ENCODE measurements at regions not wholly inside any gene's neighbourhood (a gene's known extent, or its start where the extent isn't known, plus 50 kb on each side); places are given as distances from the start of the nearest gene placed in this dataset.

- DNase-seq (ENCODE audit: low spot score) = no peak
These were observed 1562.4 kb upstream of the TMEM132C start for GRCh38 chr12:126704609-126705008.

- DNase-seq (ENCODE audit: low spot score) = no peak
These were observed 1560.7 kb upstream of the TMEM132C start for GRCh38 chr12:126706300-126706699.

- no peak for DNase-seq (ENCODE audit: low spot score)
These were observed 1558.5 kb upstream of the TMEM132C start for GRCh38 chr12:126708492-126708896.

- DNase-seq (ENCODE audit: low spot score) = no peak
These were observed 1548.6 kb upstream of the TMEM132C start for GRCh38 chr12:126718365-126718764.

GRCh38 chr12:126719912-126720705 is 1546.9 kb upstream of the TMEM132C start:
- DNase-seq (ENCODE audit: low spot score) = no peak

GRCh38 chr12:126726481-126727217 is 1540.3 kb upstream of the TMEM132C start:
- no peak for DNase-seq (ENCODE audit: low spot score)

- DNase-seq (ENCODE audit: low spot score) = no peak
These were observed 1539.5 kb upstream of the TMEM132C start for GRCh38 chr12:126727218-126728075.

GRCh38 chr12:126734296-126734695 is 1532.7 kb upstream of the TMEM132C start:
- no peak for DNase-seq (ENCODE audit: low spot score)

GRCh38 chr12:126734710-126735109 is 1532.3 kb upstream of the TMEM132C start:
- DNase-seq (ENCODE audit: low spot score) = no peak

GRCh38 chr12:126741536-126742240 is 1525.3 kb upstream of the TMEM132C start:
- no peak for DNase-seq (ENCODE audit: low spot score)

GRCh38 chr12:126742241-126742641 is 1524.7 kb upstream of the TMEM132C start:
- DNase-seq (ENCODE audit: low spot score) = no peak

- DNase-seq (ENCODE audit: low spot score) = no peak
These were observed 1519.3 kb upstream of the TMEM132C start for GRCh38 chr12:126747530-126748149.

GRCh38 chr12:126752021-126752420 is 1514.9 kb upstream of the TMEM132C start:
- DNase-seq (ENCODE audit: low spot score) = no peak

GRCh38 chr12:126757326-126757725 is 1509.6 kb upstream of the TMEM132C start:
- DNase-seq (ENCODE audit: low spot score) = no peak

GRCh38 chr12:126760092-126760491 is 1506.9 kb upstream of the TMEM132C start:
- DNase-seq (ENCODE audit: low spot score) = no peak

GRCh38 chr12:126761420-126761819 is 1505.5 kb upstream of the TMEM132C start:
- DNase-seq (ENCODE audit: low spot score) = no peak

- no peak for DNase-seq (ENCODE audit: low spot score)
These were observed 1504.8 kb upstream of the TMEM132C start for GRCh38 chr12:126762150-126762549.

- no peak for DNase-seq (ENCODE audit: low spot score)
These were observed 1503.6 kb upstream of the TMEM132C start for GRCh38 chr12:126763359-126763758.

GRCh38 chr12:126767334-126767733 is 1499.6 kb upstream of the TMEM132C start:
- no peak for DNase-seq (ENCODE audit: low spot score)

- DNase-seq (ENCODE audit: low spot score) = no peak
These were observed 1498.5 kb upstream of the TMEM132C start for GRCh38 chr12:126768517-126768916.

- DNase-seq (ENCODE audit: low spot score) = no peak
These were observed 1496.8 kb upstream of the TMEM132C start for GRCh38 chr12:126770188-126770587.
